ENCODE measurements at regions not wholly inside any gene's neighbourhood (a gene's known extent, or its start where the extent isn't known, plus 50 kb on each side); places are given as distances from the start of the nearest gene placed in this dataset.

GRCh38 chr3:36318621-36319200 is 61.6 kb upstream of the STAC start:
- no peak for TF ChIP-seq EZH2 (IDR thresholded peaks at IDR 0.05)
- TF ChIP-seq POLR2AphosphoS5 (IDR thresholded peaks at IDR 0.05; ENCODE audit: borderline replicate concordance, low read depth, low read length), result no peak
